Neural cell (in vitro differentiated cells): ENCODE measurements at regions not wholly inside any gene's neighbourhood (a gene's known extent, or its start where the extent isn't known, plus 50 kb on each side); places are given as distances from the start of the nearest gene placed in this dataset.

Experiments used
- H2AFZ ChIP-seq: fragments of 200-600, 300-800 bp; sonication (generic), shearing (Covaris generic); 2 replicates; pipeline ENCODE4 v1.6.0; 2014; ENCODE audit warnings: low read depth, mild to moderate bottlenecking, antibody characterized with exemption, low read length, moderate library complexity
- H3F3A ChIP-seq: fragments of 200-600 bp; shearing (Covaris generic); 2 replicates; pipeline ENCODE4 v1.6.1; 2016; ENCODE audit warnings: mild to moderate bottlenecking, moderate library complexity, mixed read lengths, antibody characterized with exemption, low read length; ENCODE audit not compliant: insufficient read depth, poor library complexity, severe bottlenecking
- H3K27ac ChIP-seq: fragments of 200-600, 300-800 bp; sonication (generic), shearing (Covaris generic); 2 replicates; pipeline ENCODE4 v1.5.1; 2014; ENCODE audit warnings: mild to moderate bottlenecking, low read length, moderate library complexity
- H3K27me3 ChIP-seq: fragments of 300-800, 200-600 bp; sonication (generic), shearing (Covaris generic); 2 replicates; pipeline ENCODE4 v1.6.0; 2014; ENCODE audit warnings: mild to moderate bottlenecking, low read depth, low read length, moderate library complexity; ENCODE audit not compliant: insufficient read depth
- H3K36me3 ChIP-seq: fragments of 300-800, 200-600 bp; sonication (generic), shearing (Covaris generic); 2 replicates; pipeline ENCODE4 v1.5.1; 2014; ENCODE audit warnings: mild to moderate bottlenecking, antibody characterized with exemption, low read length, moderate library complexity; ENCODE audit not compliant: insufficient read depth
- H3K4me2 ChIP-seq: fragments of 300-800, 200-600 bp; sonication (generic), shearing (Covaris generic); 2 replicates; pipeline ENCODE4 v1.6.0; 2014; ENCODE audit warnings: mild to moderate bottlenecking, low read length
- H3K4me3 ChIP-seq: fragments of 300-800, 200-600 bp; sonication (generic), shearing (Covaris generic); 2 replicates; pipeline ENCODE4 v1.5.1; 2014; ENCODE audit warnings: mild to moderate bottlenecking, low read length, moderate library complexity
- H3K79me2 ChIP-seq: fragments of 200-600 bp; shearing (Covaris generic); replicated peaks from 2 replicates; pipeline ENCODE4 v1.6.0; 2014; ENCODE audit warnings: mild to moderate bottlenecking, low read length, moderate library complexity; ENCODE audit not compliant: insufficient read depth
- H3K9ac ChIP-seq: fragments of 300-800, 200-600 bp; sonication (generic), shearing (Covaris generic); 2 replicates; pipeline ENCODE4 v1.6.1; 2016; ENCODE audit warnings: mild to moderate bottlenecking, low read length, mixed read lengths
- H3K9me2 ChIP-seq: fragments of 200-600 bp; shearing (Covaris generic); 2 replicates; pipeline ENCODE4 v1.6.1; 2016; ENCODE audit warnings: mild to moderate bottlenecking, low read length, mixed read lengths; ENCODE audit not compliant: insufficient read depth
- H3K9me3 ChIP-seq: fragments of 200-600, 300-800 bp; sonication (generic), shearing (Covaris generic); 2 replicates; pipeline ENCODE4 v1.6.1; 2016; ENCODE audit warnings: mild to moderate bottlenecking, mixed run types, low read length, moderate library complexity, mixed read lengths
- H4K20me1 ChIP-seq: fragments of 200-600 bp; shearing (Covaris generic); 2 replicates; pipeline ENCODE4 v1.6.1; 2016; ENCODE audit warnings: mild to moderate bottlenecking, mixed run types; ENCODE audit not compliant: insufficient read depth
- CTCF ChIP-seq: fragments of 450-650 bp; IDR thresholded peaks from 2 replicates; pipeline ENCODE4 v1.5.1; 2014; ENCODE audit warnings: antibody characterized with exemption, mild to moderate bottlenecking, moderate library complexity; ENCODE audit not compliant: poor library complexity, severe bottlenecking
- EP300 ChIP-seq: fragments of 450-650 bp; conservative IDR thresholded peaks from 2 replicates; pipeline ENCODE4 v1.6.1; 2014; ENCODE audit warnings: antibody characterized with exemption, mild to moderate bottlenecking, moderate library complexity; ENCODE audit not compliant: poor library complexity, severe bottlenecking
- EZH2 ChIP-seq: fragments of 200-600, 300-800 bp; shearing (Covaris generic), sonication (generic); IDR thresholded peaks from 2 replicates; pipeline ENCODE4 v1.6.1; 2014; ENCODE audit warnings: antibody characterized with exemption, low read length, borderline replicate concordance, mild to moderate bottlenecking; ENCODE audit not compliant: insufficient read depth, poor library complexity, severe bottlenecking
- MXI1 ChIP-seq: fragments of 450-650 bp; conservative IDR thresholded peaks from 2 replicates; pipeline ENCODE4 v1.6.1; 2014; ENCODE audit warnings: antibody characterized with exemption, mild to moderate bottlenecking; ENCODE audit not compliant: poor library complexity, severe bottlenecking
- POLR2AphosphoS5 ChIP-seq: IDR thresholded peaks from 2 replicates; pipeline ENCODE4 v1.6.1; 2012
- RAD21 ChIP-seq: fragments of 450-650 bp; conservative IDR thresholded peaks from 2 replicates; pipeline ENCODE4 v1.6.1; 2014; ENCODE audit warnings: antibody characterized with exemption, mild to moderate bottlenecking, moderate library complexity
- SMC3 ChIP-seq: fragments of 450-650 bp; conservative IDR thresholded peaks from 2 replicates; pipeline ENCODE4 v1.6.1; 2014; ENCODE audit warnings: antibody characterized with exemption, mild to moderate bottlenecking, moderate library complexity; ENCODE audit not compliant: poor library complexity
- TAF1 ChIP-seq: IDR thresholded peaks from 2 replicates; pipeline ENCODE4 v1.6.1; 2012; ENCODE audit warnings: low read depth
- TF ChIP-seq, protein P1 (sequence below): IDR thresholded peaks from 2 replicates; pipeline ENCODE4 v1.6.1; 2012; ENCODE audit warnings: borderline replicate concordance

DNA sequence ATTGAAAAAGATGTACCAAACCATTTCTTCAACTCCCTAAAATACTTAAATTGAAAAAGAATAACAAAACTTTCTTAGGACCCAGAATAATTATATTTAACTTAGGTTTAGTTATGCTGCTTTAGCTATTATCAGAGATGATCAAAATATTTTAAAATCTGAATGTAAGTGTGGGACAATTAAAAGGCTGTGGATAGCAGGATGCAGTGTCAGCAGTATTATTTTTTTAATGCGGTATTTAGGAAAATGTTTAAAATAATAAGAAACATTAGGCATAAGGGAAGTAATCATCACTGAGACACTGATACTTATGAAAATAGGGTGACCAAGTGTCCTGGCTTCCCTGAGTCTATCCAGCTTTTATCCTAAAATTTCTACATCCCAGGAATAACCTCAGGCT, 161.5 kb upstream of the PTCHD4 start:
- Histone ChIP-seq H3K4me2 (no peak overlapping the region), H3K9me2 (no peaks in the 10 kb centered on the region), H3K36me3 (no peaks in the 10 kb centered on the region), H2AFZ (no peak overlapping the region), H3F3A (no peaks in the 10 kb centered on the region), H3K27me3 (no peaks in the 10 kb centered on the region), H4K20me1 (no peaks in the 10 kb centered on the region), H3K9ac (no peak overlapping the region), H3K27ac (no peak overlapping the region), H3K4me3 (no peak overlapping the region), H3K79me2 (no peaks in the 10 kb centered on the region), H3K9me3 (no peaks in the 10 kb centered on the region)
- TF ChIP-seq, protein P1, sequence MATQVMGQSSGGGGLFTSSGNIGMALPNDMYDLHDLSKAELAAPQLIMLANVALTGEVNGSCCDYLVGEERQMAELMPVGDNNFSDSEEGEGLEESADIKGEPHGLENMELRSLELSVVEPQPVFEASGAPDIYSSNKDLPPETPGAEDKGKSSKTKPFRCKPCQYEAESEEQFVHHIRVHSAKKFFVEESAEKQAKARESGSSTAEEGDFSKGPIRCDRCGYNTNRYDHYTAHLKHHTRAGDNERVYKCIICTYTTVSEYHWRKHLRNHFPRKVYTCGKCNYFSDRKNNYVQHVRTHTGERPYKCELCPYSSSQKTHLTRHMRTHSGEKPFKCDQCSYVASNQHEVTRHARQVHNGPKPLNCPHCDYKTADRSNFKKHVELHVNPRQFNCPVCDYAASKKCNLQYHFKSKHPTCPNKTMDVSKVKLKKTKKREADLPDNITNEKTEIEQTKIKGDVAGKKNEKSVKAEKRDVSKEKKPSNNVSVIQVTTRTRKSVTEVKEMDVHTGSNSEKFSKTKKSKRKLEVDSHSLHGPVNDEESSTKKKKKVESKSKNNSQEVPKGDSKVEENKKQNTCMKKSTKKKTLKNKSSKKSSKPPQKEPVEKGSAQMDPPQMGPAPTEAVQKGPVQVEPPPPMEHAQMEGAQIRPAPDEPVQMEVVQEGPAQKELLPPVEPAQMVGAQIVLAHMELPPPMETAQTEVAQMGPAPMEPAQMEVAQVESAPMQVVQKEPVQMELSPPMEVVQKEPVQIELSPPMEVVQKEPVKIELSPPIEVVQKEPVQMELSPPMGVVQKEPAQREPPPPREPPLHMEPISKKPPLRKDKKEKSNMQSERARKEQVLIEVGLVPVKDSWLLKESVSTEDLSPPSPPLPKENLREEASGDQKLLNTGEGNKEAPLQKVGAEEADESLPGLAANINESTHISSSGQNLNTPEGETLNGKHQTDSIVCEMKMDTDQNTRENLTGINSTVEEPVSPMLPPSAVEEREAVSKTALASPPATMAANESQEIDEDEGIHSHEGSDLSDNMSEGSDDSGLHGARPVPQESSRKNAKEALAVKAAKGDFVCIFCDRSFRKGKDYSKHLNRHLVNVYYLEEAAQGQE: no peak
- no peak for TF ChIP-seq TAF1
- TF ChIP-seq SMC3: no peak
- no peak for TF ChIP-seq CTCF
- TF ChIP-seq POLR2AphosphoS5: no peak
- no peak for TF ChIP-seq RAD21
- no peak for TF ChIP-seq MXI1
- TF ChIP-seq EZH2: no peak
- TF ChIP-seq EP300: no peak

DNA sequence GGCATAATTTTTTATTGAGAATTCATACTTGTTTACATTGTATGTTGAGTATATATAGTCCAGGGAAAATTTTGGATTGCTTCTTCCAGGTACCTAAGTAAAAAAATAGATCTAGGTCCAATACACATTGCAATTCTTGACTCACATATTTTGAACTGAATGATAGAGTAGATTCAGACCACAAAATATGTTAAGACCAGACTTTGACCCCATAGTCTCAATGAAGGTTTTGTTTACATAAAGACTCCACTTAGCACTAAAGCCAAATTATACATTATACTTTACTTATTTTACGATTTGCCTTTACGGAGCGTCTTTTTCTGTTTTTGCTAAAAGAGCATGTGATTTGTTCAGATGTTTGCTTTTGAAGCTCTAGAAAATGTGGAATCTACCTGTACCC, 144.1 kb upstream of the PTCHD4 start:
- Histone ChIP-seq H3K27ac (no peak overlapping the region), H3K9ac (no peak overlapping the region), H3K36me3 (no peaks in the 10 kb centered on the region), H3K79me2 (no peaks in the 10 kb centered on the region), H3F3A (no peaks in the 10 kb centered on the region), H3K4me2 (no peak overlapping the region), H3K9me3 (no peaks in the 10 kb centered on the region), H3K9me2 (no peaks in the 10 kb centered on the region), H4K20me1 (no peaks in the 10 kb centered on the region), H2AFZ (no peak overlapping the region), H3K4me3 (no peak overlapping the region), H3K27me3 (no peaks in the 10 kb centered on the region)
- no peak for TF ChIP-seq SMC3
- TF ChIP-seq EZH2: no peak

- no peak overlapping the region for H3K27ac ChIP-seq
- H3K9me3 ChIP-seq: no peaks in the 10 kb centered on the region
- no peak for TF ChIP-seq EZH2
- no peak for TF ChIP-seq SMC3
- no peak for TF ChIP-seq POLR2AphosphoS5
- no peak for TF ChIP-seq RAD21
- no peaks in the 10 kb centered on the region for H3K9me2 ChIP-seq
- no peaks in the 10 kb centered on the region for H3K36me3 ChIP-seq
- no peaks in the 10 kb centered on the region for H3F3A ChIP-seq
- H3K79me2 ChIP-seq: no peaks in the 10 kb centered on the region
- H3K9ac ChIP-seq: no peak overlapping the region
- no peaks in the 10 kb centered on the region for H4K20me1 ChIP-seq
- H3K4me3 ChIP-seq: no peak overlapping the region
- H3K4me2 ChIP-seq: no peak overlapping the region
- no peaks in the 10 kb centered on the region for H3K27me3 ChIP-seq
- H2AFZ ChIP-seq: no peak overlapping the region
Measured at GRCh38 chr6:48249071-48249470, 138.1 kb upstream of the PTCHD4 start.
